ENCODE measurements at regions not wholly inside any gene's neighbourhood (a gene's known extent, or its start where the extent isn't known, plus 50 kb on each side); places are given as distances from the start of the nearest gene placed in this dataset.

DNA sequence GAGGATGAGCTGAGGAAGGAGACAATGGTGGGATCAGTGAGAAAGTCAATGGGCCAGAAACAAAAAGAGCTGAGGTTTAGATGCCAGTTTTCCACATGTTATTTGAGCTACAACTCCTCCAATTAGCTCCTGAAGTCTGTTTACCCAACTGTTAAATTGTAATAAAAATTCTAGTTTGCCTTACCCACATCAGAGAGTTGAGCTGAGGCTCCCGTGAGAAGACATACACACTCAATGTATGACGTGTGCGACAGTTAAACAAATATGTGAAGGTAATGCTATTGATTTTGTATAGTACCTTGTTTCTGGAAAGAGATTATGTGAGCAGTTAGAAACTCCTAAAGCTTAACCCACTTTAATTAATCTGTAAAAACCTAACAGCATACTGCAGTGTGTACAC lies 318.1 kb upstream of the GRM7 start:
- no peak for TF ChIP-seq POLR2AphosphoS5 (IDR thresholded peaks at IDR 0.05)
- TF ChIP-seq, protein P1, sequence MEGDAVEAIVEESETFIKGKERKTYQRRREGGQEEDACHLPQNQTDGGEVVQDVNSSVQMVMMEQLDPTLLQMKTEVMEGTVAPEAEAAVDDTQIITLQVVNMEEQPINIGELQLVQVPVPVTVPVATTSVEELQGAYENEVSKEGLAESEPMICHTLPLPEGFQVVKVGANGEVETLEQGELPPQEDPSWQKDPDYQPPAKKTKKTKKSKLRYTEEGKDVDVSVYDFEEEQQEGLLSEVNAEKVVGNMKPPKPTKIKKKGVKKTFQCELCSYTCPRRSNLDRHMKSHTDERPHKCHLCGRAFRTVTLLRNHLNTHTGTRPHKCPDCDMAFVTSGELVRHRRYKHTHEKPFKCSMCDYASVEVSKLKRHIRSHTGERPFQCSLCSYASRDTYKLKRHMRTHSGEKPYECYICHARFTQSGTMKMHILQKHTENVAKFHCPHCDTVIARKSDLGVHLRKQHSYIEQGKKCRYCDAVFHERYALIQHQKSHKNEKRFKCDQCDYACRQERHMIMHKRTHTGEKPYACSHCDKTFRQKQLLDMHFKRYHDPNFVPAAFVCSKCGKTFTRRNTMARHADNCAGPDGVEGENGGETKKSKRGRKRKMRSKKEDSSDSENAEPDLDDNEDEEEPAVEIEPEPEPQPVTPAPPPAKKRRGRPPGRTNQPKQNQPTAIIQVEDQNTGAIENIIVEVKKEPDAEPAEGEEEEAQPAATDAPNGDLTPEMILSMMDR (IDR thresholded peaks at IDR 0.05): no peak
